Vagina (tissue), 2 donors: ENCODE measurements at regions not wholly inside any gene's neighbourhood (a gene's known extent, or its start where the extent isn't known, plus 50 kb on each side); places are given as distances from the start of the nearest gene placed in this dataset.

Source experiments
- DNase-seq, 2 donors: peaks; one replicate each; pipeline ENCODE4 v3.0.0-alpha.2; 2017; ENCODE audit errors: extremely low spot score in 2 of 2
- H3K27ac ChIP-seq: fragments of 200-600 bp; sonication (generic); one replicate; pipeline ENCODE4 v1.5.1; 2019
- H3K27me3 ChIP-seq: fragments of 200-600 bp; sonication (generic); one replicate; pipeline ENCODE4 v1.5.1; 2019
- H3K36me3 ChIP-seq, 2 donors: fragments of 200-600 bp; sonication (generic); one replicate each; pipeline ENCODE4 v1.5.1; 2017 to 2019
- H3K4me1 ChIP-seq: fragments of 200-600 bp; sonication (generic); one replicate; pipeline ENCODE4 v1.5.1; 2019
- H3K4me3 ChIP-seq, 2 donors: fragments of 200-600 bp; sonication (generic); 1 replicate in 1 of 2; 2 replicates in 1 of 2; pipeline ENCODE4 v1.5.1; 2016 to 2019
- H3K9me3 ChIP-seq: fragments of 200-600 bp; sonication (generic); one replicate; pipeline ENCODE4 v1.5.1; 2019
- CTCF ChIP-seq, 3 experiments: fragments of 450-650 bp in 2 of 3; fragments of 200-600 bp in 1 of 3; sonication (generic) in 1 of 3; IDR thresholded peaks; one replicate each; pipeline ENCODE4 v1.5.1; 2017 to 2019; ENCODE audit warnings: antibody characterized with exemption in 3 of 3, mild to moderate bottlenecking in 2 of 3, moderate library complexity in 2 of 3
- POLR2A ChIP-seq, 2 donors: fragments of 450-650 bp; IDR thresholded peaks; one replicate each; pipeline ENCODE4 v1.6.1; 2017; ENCODE audit warnings: antibody characterized with exemption in 2 of 2, mild to moderate bottlenecking in 2 of 2, moderate library complexity in 2 of 2
- POLR2AphosphoS5 ChIP-seq, 2 donors: sonication (generic); formaldehyde crosslinking; IDR thresholded peaks; one replicate each; pipeline ENCODE4 v1.9.0; 2017; ENCODE audit warnings: antibody characterized with exemption in 2 of 2, mild to moderate bottlenecking in 2 of 2, low read depth in 1 of 2; ENCODE audit not compliant: insufficient read depth in 1 of 2
- intact Hi-C: fragments of 100-400 bp; cut with DNase I; formaldehyde crosslinking; loops from one replicate; pipeline ENCODE4 v1.15.1; 2023

GRCh38 chr1:96482616-96483015 lies 239.0 kb upstream of the PTBP2 start:
- Histone ChIP-seq H3K27me3 (no peaks in the 10 kb centered on the region), H3K4me1 (peaks cover 4% of the 10 kb centered on the region), H3K36me3 (no peaks in the 10 kb centered on the region), H3K4me3 (no peak overlapping the region), H3K9me3 (no peaks in the 10 kb centered on the region), H3K27ac (peak overlapping the region; percentile 38)
- TF ChIP-seq POLR2AphosphoS5 (IDR thresholded peaks at IDR 0.05; ENCODE audit: insufficient read depth in 1 of 2, low read depth in 1 of 2) = no peak
- TF ChIP-seq CTCF (IDR thresholded peaks at IDR 0.05) = no peak
- TF ChIP-seq POLR2A (IDR thresholded peaks at IDR 0.05) = no peak
- DNase-seq = no peak
- intact Hi-C loops = no loop called here

- Histone ChIP-seq H3K4me3 (no peak overlapping the region), H3K9me3 (no peaks in the 10 kb centered on the region), H3K27ac (no peak overlapping the region), H3K27me3 (no peaks in the 10 kb centered on the region), H3K36me3 (no peaks in the 10 kb centered on the region), H3K4me1 (peaks cover 13% of the 10 kb centered on the region)
- no peak for DNase-seq
- TF ChIP-seq POLR2A (IDR thresholded peaks at IDR 0.05) (no peak), POLR2AphosphoS5 (IDR thresholded peaks at IDR 0.05; ENCODE audit: insufficient read depth in 1 of 2, low read depth in 1 of 2) (no peak), CTCF (IDR thresholded peaks at IDR 0.05) (no peak)
- intact Hi-C loops = no loop called here
Observed at GRCh38 chr1:96487394-96487793, 234.2 kb upstream of the PTBP2 start.

- H3K27me3 ChIP-seq = no peaks in the 10 kb centered on the region
- H3K4me1 ChIP-seq = peaks cover 13% of the 10 kb centered on the region
- intact Hi-C loops = no loop called here
- no peak for DNase-seq
- H3K9me3 ChIP-seq = no peaks in the 10 kb centered on the region
- H3K4me3 ChIP-seq = no peak overlapping the region
- no peaks in the 10 kb centered on the region for H3K36me3 ChIP-seq
- H3K27ac ChIP-seq = no peak overlapping the region
- TF ChIP-seq POLR2A (IDR thresholded peaks at IDR 0.05) (no peak), CTCF (IDR thresholded peaks at IDR 0.05) (no peak), POLR2AphosphoS5 (IDR thresholded peaks at IDR 0.05; ENCODE audit: insufficient read depth in 1 of 2, low read depth in 1 of 2) (no peak)
Observed at GRCh38 chr1:96487971-96488370, 233.6 kb upstream of the PTBP2 start.

GRCh38 chr1:96488777-96489176 lies 232.8 kb upstream of the PTBP2 start:
- DNase-seq = no peak
- TF ChIP-seq CTCF (IDR thresholded peaks at IDR 0.05) (no peak), POLR2AphosphoS5 (IDR thresholded peaks at IDR 0.05; ENCODE audit: insufficient read depth in 1 of 2, low read depth in 1 of 2) (no peak), POLR2A (IDR thresholded peaks at IDR 0.05) (no peak)
- H3K4me1 ChIP-seq = peaks cover 13% of the 10 kb centered on the region
- no peak overlapping the region for H3K4me3 ChIP-seq
- no peaks in the 10 kb centered on the region for H3K36me3 ChIP-seq
- intact Hi-C loops = no loop called here
- H3K27ac ChIP-seq = no peak overlapping the region
- no peaks in the 10 kb centered on the region for H3K27me3 ChIP-seq
- H3K9me3 ChIP-seq = no peaks in the 10 kb centered on the region

GRCh38 chr1:96492236-96492635 lies 229.3 kb upstream of the PTBP2 start:
- intact Hi-C loops = no loop called here
- DNase-seq = no peak

More at GRCh38 chr1:96492236-96492635, 229.3 kb upstream of the PTBP2 start:
- TF ChIP-seq CTCF (IDR thresholded peaks at IDR 0.05) (no peak), POLR2AphosphoS5 (IDR thresholded peaks at IDR 0.05; ENCODE audit: insufficient read depth in 1 of 2, low read depth in 1 of 2) (no peak), POLR2A (IDR thresholded peaks at IDR 0.05) (no peak)
- Histone ChIP-seq H3K27me3 (no peaks in the 10 kb centered on the region), H3K27ac (no peak overlapping the region), H3K4me1 (peaks cover 13% of the 10 kb centered on the region), H3K9me3 (no peaks in the 10 kb centered on the region), H3K4me3 (no peak overlapping the region), H3K36me3 (no peaks in the 10 kb centered on the region)
